Loucy (cell line): ENCODE measurements at regions not wholly inside any gene's neighbourhood (a gene's known extent, or its start where the extent isn't known, plus 50 kb on each side); places are given as distances from the start of the nearest gene placed in this dataset.

Experiments
- CTCF ChIP-seq: fragments of 200-600 bp; sonication (generic); conservative IDR thresholded peaks from 2 replicates; pipeline ENCODE4 v1.5.1; 2014; ENCODE audit warnings: mild to moderate bottlenecking, antibody characterized with exemption, low read length
- EZH2phosphoT487 ChIP-seq: fragments of 200-600 bp; IDR thresholded peaks from 2 replicates; pipeline ENCODE4 v1.6.1; 2018; ENCODE audit warnings: antibody characterized with exemption, mild to moderate bottlenecking, moderate library complexity, borderline replicate concordance

- TF ChIP-seq CTCF (no peak), EZH2phosphoT487 (no peak)
These were observed 475.4 kb downstream of the RMST start for GRCh38 chr12:97938031-97938430.
